Choroid plexus epithelial cell (primary cell): ENCODE measurements at regions not wholly inside any gene's neighbourhood (a gene's known extent, or its start where the extent isn't known, plus 50 kb on each side); places are given as distances from the start of the nearest gene placed in this dataset.
"Not testable (repeated sequence)": the region's sequence is repeated elsewhere in the genome, so short reads cannot be mapped to it uniquely, and the experiment has no call there.

Experiments used
- DNase-seq: peaks from one replicate; pipeline ENCODE4 v3.0.0-alpha.2; 2010; ENCODE audit warnings: low read depth
- H3K4me3 ChIP-seq: 2 replicates; pipeline ENCODE4 v1.5.1; 2011; ENCODE audit warnings: low read depth, mild to moderate bottlenecking, control low read depth, low read length, moderate library complexity
- CTCF ChIP-seq: conservative IDR thresholded peaks from 2 replicates; pipeline ENCODE4 v1.5.1; 2011; ENCODE audit warnings: low read depth, mild to moderate bottlenecking, control low read depth, inconsistent platforms, low read length, moderate library complexity

GRCh38 chr10:36465604-36466379 is 659.6 kb upstream of the ANKRD30A start:
- TF ChIP-seq CTCF = no peak

GRCh38 chr10:36464291-36464690 is 661.1 kb upstream of the ANKRD30A start:
- no peak overlapping the region for H3K4me3 ChIP-seq
- no peak for TF ChIP-seq CTCF
- DNase-seq = no peak

More at GRCh38 chr10:36465604-36466379, 659.6 kb upstream of the ANKRD30A start:
- DNase-seq = no peak
- no peak overlapping the region for H3K4me3 ChIP-seq

GRCh38 chr10:36463390-36463789 is 662.0 kb upstream of the ANKRD30A start:
- no peak for TF ChIP-seq CTCF
- no peak for DNase-seq
- no peak overlapping the region for H3K4me3 ChIP-seq

GRCh38 chr10:36462194-36462593 is 663.2 kb upstream of the ANKRD30A start:
- no peak overlapping the region for H3K4me3 ChIP-seq
- no peak for TF ChIP-seq CTCF
- peak; percentile 62 for DNase-seq

GRCh38 chr10:36458437-36458836 is 667.0 kb upstream of the ANKRD30A start:
- H3K4me3 ChIP-seq, DNase-seq: not testable (repeated sequence)

GRCh38 chr10:36457751-36458150 is 667.6 kb upstream of the ANKRD30A start:
- no peak for TF ChIP-seq CTCF
- H3K4me3 ChIP-seq = no peak overlapping the region
- DNase-seq = no peak

GRCh38 chr10:36455526-36456133 is 669.8 kb upstream of the ANKRD30A start:
- TF ChIP-seq CTCF = no peak
- DNase-seq = no peak
- H3K4me3 ChIP-seq = no peak overlapping the region
